Adipocyte (in vitro differentiated cells): ENCODE measurements at regions not wholly inside any gene's neighbourhood (a gene's known extent, or its start where the extent isn't known, plus 50 kb on each side); places are given as distances from the start of the nearest gene placed in this dataset.
A peak's percentile ranks its signal among the peaks of the same experiment; 100 is the strongest.

Experiments used
- DNase-seq: peaks from one replicate; pipeline ENCODE4 v3.0.0-alpha.2; 2015; ENCODE audit warnings: low read depth
- H3K27me3 ChIP-seq: replicated peaks from 2 replicates; pipeline ENCODE4 v1.7.0; 2013; ENCODE audit warnings: mild to moderate bottlenecking, low read length, moderate library complexity; ENCODE audit not compliant: control insufficient read depth, insufficient read depth
- H3K36me3 ChIP-seq: 2 replicates; pipeline ENCODE4 v1.7.0; 2013; ENCODE audit warnings: low read length, mild to moderate bottlenecking, moderate library complexity; ENCODE audit not compliant: control insufficient read depth, insufficient read depth, severe bottlenecking
- H3K4me1 ChIP-seq: 2 replicates; pipeline ENCODE4 v1.7.0; 2013; ENCODE audit warnings: mild to moderate bottlenecking, low read length, moderate library complexity; ENCODE audit not compliant: control insufficient read depth, insufficient read depth
- H3K4me3 ChIP-seq: 2 replicates; pipeline ENCODE4 v1.7.0; 2013; ENCODE audit warnings: mild to moderate bottlenecking, low read length, moderate library complexity
- H3K9ac ChIP-seq: 2 replicates; pipeline ENCODE4 v1.7.0; 2013; ENCODE audit warnings: mild to moderate bottlenecking, low read length, moderate library complexity
- H3K9me3 ChIP-seq: 2 replicates; pipeline ENCODE4 v1.7.0; 2013; ENCODE audit warnings: mild to moderate bottlenecking, low read length, moderate library complexity; ENCODE audit not compliant: control insufficient read depth

DNA sequence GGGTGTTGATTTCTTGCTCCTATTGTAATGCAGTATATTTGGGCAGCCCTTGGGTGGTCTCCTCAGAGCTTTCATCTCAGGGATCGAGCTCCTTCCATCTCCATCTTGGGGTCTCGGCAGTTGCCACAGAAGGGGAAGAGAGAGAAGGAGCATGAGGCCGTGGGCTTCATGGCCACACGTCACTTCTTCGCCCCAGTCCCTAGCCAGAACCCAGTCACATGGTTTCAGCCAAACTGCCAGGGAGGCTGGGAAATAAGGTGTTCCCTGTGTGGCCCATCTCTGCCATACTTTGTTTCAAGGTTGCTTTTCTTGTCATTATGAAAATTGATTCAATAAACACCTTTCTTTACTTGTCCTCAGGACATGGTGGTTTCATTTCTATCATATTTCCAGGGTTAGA, 68.4 kb upstream of the NKD1 start:
- H3K27me3 ChIP-seq: peaks cover 14% of the 10 kb centered on the region
- no peaks in the 10 kb centered on the region for H3K4me1 ChIP-seq
- no peaks in the 10 kb centered on the region for H3K36me3 ChIP-seq
- no peak overlapping the region for H3K9ac ChIP-seq
- no peak overlapping the region for H3K4me3 ChIP-seq
- H3K9me3 ChIP-seq: peaks cover 11% of the 10 kb centered on the region
- DNase-seq: no peak

DNA sequence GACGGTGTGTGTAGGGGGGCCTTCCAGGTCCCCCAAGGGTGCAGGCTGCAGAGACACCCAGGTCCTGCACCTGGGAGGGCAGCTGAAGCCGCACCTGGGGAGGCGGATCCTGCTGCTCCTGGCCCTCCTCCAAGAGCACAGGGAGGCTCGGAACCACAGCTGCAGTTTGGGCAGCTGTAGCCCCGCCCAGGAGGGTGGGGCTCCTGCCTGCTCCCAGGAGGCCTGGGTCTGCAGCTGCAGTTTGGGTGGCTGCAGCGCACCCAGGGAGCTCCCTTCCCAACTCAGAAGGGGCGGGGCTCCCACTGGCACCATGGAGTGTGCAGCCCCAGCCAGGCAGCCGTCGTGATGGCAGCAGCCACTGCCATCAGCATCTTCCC, 69.4 kb upstream of the NKD1 start:
- Histone ChIP-seq H3K27me3 (peaks cover 14% of the 10 kb centered on the region), H3K9ac (no peak overlapping the region), H3K36me3 (no peaks in the 10 kb centered on the region), H3K4me1 (no peaks in the 10 kb centered on the region), H3K4me3 (no peak overlapping the region), H3K9me3 (peaks cover 3% of the 10 kb centered on the region)
- DNase-seq: no peak

DNA sequence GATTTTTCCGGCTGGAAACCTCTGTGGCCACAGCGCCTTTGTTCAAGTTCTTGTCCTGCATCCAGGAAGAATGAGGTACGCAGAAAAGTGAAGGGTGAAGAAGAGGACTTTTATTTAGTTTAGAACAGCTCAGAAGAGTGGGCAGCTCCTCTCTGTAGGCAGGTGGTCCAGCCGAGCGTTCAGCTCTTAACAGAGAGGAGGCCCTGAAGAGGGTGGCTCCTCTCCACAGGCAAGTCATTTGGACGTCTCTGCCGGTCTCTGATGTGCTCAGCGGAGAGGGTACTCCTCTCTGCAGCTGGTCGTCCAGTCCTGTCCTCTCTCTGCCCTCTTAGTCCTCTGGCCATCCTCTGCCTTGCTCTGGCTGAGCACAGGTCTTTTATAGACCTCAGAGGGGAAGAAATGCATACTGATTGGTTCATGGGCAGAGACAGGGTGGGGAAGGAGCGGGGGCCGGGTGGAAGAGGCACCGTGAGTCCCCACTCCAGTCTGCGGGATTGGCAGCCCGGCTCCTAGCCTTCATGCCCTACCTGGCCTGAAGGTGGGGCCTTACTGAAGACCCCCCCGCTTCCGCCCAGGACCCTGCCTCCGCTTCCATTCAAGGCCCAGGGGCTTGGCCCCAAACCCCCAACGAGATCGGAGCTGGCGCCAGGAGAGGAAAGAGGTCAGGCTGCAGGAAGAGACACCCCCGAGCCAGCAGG, 70.0 kb upstream of the NKD1 start:
- Histone ChIP-seq H3K9ac (no peak overlapping the region), H3K9me3 (no peaks in the 10 kb centered on the region), H3K36me3 (no peaks in the 10 kb centered on the region), H3K27me3 (peaks cover 14% of the 10 kb centered on the region), H3K4me3 (no peak overlapping the region), H3K4me1 (no peaks in the 10 kb centered on the region)
- peak; percentile 1 for DNase-seq

DNA sequence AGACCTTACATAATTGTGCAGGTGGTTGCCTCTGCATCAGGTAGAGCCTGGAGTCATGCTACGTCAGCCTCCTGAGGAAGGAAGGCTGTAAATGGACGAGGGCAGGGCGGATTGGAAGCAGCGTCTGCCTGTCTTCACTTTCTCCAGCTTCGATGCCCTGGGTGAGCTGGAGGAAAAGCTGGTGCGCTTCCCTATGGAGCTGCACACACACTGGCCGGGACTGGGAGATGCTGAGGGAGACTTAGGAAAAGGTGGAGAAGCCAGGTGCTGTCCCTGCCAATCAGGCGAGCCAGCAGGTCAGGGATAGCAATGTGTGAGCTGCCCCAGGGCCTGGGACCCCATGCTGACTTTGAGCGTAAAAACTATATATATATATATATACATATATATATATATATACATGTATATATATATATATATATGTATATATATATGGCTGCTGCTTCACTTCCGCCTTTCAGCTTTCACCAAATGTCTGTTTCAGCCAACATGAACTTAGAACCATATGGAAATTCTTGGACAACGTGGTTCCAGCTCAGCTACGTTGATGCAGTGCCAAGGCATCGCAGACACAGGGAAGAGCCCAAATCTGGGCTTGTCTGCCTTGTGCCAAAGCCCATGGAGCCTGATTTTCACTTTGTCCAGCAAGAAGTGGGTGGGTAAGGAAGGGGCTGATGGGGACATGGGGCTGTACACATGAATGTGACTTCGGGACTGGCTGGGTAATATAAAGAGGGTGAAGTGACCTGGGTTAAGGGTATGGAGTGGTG, 71.5 kb upstream of the NKD1 start:
- no peak for DNase-seq
- no peak overlapping the region for H3K4me3 ChIP-seq
- H3K36me3 ChIP-seq: no peaks in the 10 kb centered on the region
- H3K9ac ChIP-seq: no peak overlapping the region
- H3K9me3 ChIP-seq: no peaks in the 10 kb centered on the region
- peaks cover 18% of the 10 kb centered on the region for H3K27me3 ChIP-seq
- H3K4me1 ChIP-seq: no peaks in the 10 kb centered on the region

DNA sequence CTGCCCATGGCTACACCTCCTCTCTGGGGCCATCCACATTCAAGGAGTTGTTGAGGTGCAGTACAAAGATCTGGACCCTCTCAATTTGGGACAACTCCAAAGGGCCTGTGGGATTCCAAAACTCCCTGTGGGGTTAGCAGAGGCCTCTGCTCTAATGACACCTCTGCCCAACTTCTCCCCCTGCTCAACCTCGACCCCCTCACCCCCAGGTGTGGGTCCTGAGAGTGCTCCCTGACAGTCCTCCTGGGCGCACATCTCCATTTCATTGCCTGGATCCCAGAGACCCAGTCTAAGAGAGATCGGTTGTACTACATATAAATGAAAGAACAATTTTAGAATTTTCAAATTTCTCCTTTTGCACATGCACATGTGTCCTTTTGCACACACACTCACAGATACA, 73.0 kb upstream of the NKD1 start:
- Histone ChIP-seq H3K9me3 (no peaks in the 10 kb centered on the region), H3K36me3 (no peaks in the 10 kb centered on the region), H3K9ac (no peak overlapping the region), H3K4me1 (no peaks in the 10 kb centered on the region), H3K27me3 (peaks cover 22% of the 10 kb centered on the region), H3K4me3 (no peak overlapping the region)
- DNase-seq: no peak

DNA sequence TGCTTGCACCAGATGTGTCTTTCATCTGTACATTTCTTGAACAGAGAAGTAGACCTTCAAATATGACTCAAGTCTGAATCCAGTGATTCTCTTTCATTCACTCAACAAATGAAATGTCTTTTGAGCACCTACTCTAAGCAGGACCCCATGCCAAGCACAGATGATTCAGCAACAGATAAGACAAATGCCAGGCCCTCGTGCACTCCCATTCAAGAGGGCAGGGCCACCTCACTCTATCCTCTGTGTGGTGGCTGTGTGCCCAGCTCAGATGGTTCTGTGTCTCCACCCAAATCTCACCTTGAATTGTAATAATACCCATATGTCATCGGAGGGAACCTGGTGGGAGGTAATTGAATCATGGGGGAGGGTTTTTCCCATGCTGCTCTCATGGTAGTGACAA, 74.1 kb upstream of the NKD1 start:
- H3K4me1 ChIP-seq: no peaks in the 10 kb centered on the region
- H3K27me3 ChIP-seq: peaks cover 32% of the 10 kb centered on the region
- no peak for DNase-seq
- H3K9me3 ChIP-seq: no peaks in the 10 kb centered on the region
- no peak overlapping the region for H3K4me3 ChIP-seq
- no peaks in the 10 kb centered on the region for H3K36me3 ChIP-seq
- H3K9ac ChIP-seq: no peak overlapping the region

DNA sequence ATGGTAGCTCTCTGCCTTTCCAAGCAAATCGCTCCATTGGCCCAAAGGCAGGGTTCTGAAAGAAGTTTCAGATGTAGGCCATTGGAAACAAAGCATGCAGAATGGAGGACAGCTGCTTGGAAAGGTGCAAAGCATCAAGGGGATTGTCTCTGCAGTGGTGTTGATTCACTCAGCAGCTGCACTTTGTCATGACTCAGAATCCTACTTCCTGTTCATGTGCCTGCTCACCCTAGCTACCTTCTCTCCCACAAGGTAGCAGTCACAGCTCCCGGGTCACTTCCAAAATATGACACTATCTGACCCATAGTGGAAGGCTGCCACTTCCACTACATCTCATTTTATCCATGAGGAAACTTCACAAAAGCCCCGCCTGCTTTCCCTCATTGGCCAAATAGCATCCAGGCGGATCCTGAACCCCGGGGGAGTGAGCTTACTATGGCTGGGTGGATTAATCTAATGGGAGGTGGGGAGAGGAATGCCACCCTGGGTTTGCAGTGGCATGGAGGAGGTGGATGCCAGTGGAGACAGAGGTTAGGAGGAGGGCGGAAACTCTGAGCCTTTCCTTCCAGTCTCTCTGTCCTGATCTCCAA, 74.7 kb upstream of the NKD1 start:
- DNase-seq: no peak
- peaks cover 33% of the 10 kb centered on the region for H3K27me3 ChIP-seq
- no peak overlapping the region for H3K4me3 ChIP-seq
- no peaks in the 10 kb centered on the region for H3K9me3 ChIP-seq
- no peak overlapping the region for H3K9ac ChIP-seq
- no peaks in the 10 kb centered on the region for H3K36me3 ChIP-seq
- H3K4me1 ChIP-seq: no peaks in the 10 kb centered on the region

DNA sequence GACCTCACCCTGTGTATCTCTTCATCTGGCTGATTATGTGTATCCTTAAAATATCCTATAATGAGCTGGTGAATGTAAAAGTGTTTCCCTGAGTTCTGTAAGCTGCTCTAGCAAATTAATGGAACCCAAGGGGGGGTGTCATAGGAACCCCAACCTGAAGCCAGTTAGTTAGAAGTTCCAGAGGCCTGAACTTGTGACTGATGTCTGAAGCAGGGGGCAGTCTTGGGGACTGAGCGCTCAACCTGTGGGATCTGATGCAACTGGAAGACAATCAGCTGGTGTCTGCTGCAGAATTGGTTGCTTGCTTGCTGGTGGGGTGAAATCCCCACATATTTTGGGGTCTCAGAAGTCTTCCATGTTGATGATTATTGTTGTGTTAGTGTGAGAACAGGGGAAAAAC, 75.7 kb upstream of the NKD1 start:
- Histone ChIP-seq H3K4me1 (no peaks in the 10 kb centered on the region), H3K27me3 (peaks cover 36% of the 10 kb centered on the region), H3K36me3 (no peaks in the 10 kb centered on the region), H3K4me3 (no peak overlapping the region), H3K9ac (no peak overlapping the region), H3K9me3 (no peaks in the 10 kb centered on the region)
- no peak for DNase-seq

DNA sequence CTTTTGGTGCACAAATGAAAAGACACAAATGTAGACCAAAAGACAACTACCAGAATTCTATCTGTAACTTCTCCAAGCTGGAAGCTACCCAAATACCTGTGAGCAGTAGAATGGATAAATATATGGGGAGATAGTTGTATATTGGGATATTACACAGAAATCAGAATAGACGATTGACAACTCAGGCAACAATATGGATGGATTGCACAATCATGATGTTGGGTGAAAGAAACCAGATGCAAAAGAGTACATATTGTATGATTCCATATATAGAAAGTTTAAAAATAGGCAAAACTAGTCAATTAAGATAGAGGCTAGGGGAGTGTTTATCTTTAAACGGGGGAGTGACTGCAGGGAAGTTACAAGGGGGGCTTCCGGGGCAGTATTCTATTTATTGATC, 77.5 kb upstream of the NKD1 start:
- Histone ChIP-seq H3K27me3 (peaks cover 45% of the 10 kb centered on the region), H3K4me1 (no peaks in the 10 kb centered on the region), H3K4me3 (no peak overlapping the region), H3K9me3 (no peaks in the 10 kb centered on the region), H3K36me3 (no peaks in the 10 kb centered on the region), H3K9ac (no peak overlapping the region)
- DNase-seq: no peak

DNA sequence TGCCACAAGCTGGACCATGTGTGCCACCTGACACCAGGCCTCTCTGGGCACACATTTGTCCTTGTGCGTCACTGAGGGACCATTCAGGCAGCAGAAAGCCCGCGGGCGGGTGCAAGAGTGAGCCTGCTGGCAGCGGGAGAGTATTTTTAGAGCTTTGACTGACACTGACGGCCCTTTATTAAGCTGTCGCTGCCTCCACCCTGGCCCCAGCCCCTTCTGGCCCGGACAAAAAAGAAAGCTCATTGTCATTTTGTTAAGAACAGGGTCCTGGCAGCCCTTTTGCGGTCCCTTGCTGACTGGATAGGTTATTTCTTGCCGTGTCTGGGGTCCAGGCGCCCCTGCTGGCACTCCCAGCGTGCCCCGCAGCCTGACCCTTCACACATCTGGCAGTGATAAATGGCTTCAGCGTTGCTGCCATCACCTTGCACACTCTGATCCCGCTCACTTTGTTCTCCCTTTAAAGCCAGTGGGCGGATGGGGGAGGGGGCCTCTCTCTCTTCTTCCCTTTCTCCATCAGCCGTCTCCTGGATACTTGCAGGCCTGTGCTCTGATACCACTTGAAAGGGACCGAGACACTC, 78.4 kb upstream of the NKD1 start:
- H3K4me1 ChIP-seq: no peaks in the 10 kb centered on the region
- H3K4me3 ChIP-seq: no peak overlapping the region
- H3K36me3 ChIP-seq: no peaks in the 10 kb centered on the region
- DNase-seq: no peak
- H3K9me3 ChIP-seq: no peaks in the 10 kb centered on the region
- H3K9ac ChIP-seq: no peak overlapping the region
- H3K27me3 ChIP-seq: peaks cover 54% of the 10 kb centered on the region

DNA sequence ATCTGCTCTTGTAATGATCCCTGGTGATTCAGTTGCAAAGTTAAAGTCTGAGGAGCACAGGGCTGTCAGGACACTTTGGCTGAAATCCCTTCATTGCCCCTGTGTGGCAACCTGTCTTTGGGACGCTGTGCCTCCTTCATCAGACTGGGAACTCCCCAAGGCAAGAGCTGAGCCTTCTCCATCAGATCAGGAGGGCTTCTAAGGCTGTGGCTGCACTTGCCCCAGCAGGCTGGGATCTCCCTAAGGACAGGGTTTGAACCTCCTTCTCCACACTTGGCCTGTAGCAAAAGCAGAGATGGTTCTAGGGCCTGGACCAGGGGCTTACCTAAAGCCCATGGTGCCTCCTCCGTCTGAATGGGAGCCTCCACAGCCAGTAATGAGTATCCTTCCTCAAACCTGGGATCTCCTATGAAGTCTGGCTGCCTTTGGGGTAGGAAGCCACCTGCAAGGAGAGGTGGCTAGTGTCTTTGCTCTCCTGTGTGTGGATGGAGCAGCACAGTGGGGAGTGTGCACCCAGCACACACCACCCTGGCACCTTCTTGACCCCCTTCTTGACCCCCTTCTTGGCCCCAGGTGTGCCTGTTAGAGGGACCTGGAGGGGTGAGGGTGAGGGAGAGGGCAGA, 79.0 kb upstream of the NKD1 start:
- H3K9me3 ChIP-seq: no peaks in the 10 kb centered on the region
- DNase-seq: no peak
- H3K4me3 ChIP-seq: no peak overlapping the region
- peaks cover 60% of the 10 kb centered on the region for H3K27me3 ChIP-seq
- H3K4me1 ChIP-seq: no peaks in the 10 kb centered on the region
- no peak overlapping the region for H3K9ac ChIP-seq
- no peaks in the 10 kb centered on the region for H3K36me3 ChIP-seq
